ENCODE measurements at regions not wholly inside any gene's neighbourhood (a gene's known extent, or its start where the extent isn't known, plus 50 kb on each side); places are given as distances from the start of the nearest gene placed in this dataset.
"Not testable (repeated sequence)": the region's sequence is repeated elsewhere in the genome, so short reads cannot be mapped to it uniquely, and the experiment has no call there.

GRCh38 chr10:3976171-3976570 lies 191.2 kb upstream of the KLF6 start:
- DNase-seq (ENCODE audit: low spot score) (no peak), FAIRE-seq (no peak)

GRCh38 chr10:3975016-3975415 lies 190.0 kb upstream of the KLF6 start:
- DNase-seq (ENCODE audit: low spot score) (no peak), FAIRE-seq (no peak)

GRCh38 chr10:3972460-3973301 lies 187.7 kb upstream of the KLF6 start:
- FAIRE-seq = no peak
- no peak for DNase-seq (ENCODE audit: low spot score)

- DNase-seq (ENCODE audit: low spot score) = no peak
- FAIRE-seq = no peak
Measured at GRCh38 chr10:3971713-3972112, 186.7 kb upstream of the KLF6 start.

GRCh38 chr10:3969876-3970666 lies 185.1 kb upstream of the KLF6 start:
- FAIRE-seq = no peak
- no peak for DNase-seq (ENCODE audit: low spot score)

- DNase-seq (ENCODE audit: low spot score) (no peak), FAIRE-seq (no peak)
Measured at GRCh38 chr10:3968727-3969126, 183.7 kb upstream of the KLF6 start.

- FAIRE-seq = no peak
- no peak for DNase-seq (ENCODE audit: low spot score)
Measured at GRCh38 chr10:3964516-3964915, 179.5 kb upstream of the KLF6 start.

GRCh38 chr10:3963191-3963673 lies 178.2 kb upstream of the KLF6 start:
- no peak for FAIRE-seq
- DNase-seq (ENCODE audit: low spot score) = no peak

GRCh38 chr10:3961082-3961481 lies 176.1 kb upstream of the KLF6 start:
- DNase-seq (ENCODE audit: low spot score) (no peak), FAIRE-seq (no peak)

GRCh38 chr10:3960496-3960895 lies 175.5 kb upstream of the KLF6 start:
- no peak for FAIRE-seq

GRCh38 chr10:3959370-3960325 lies 174.6 kb upstream of the KLF6 start:
- no peak for DNase-seq (ENCODE audit: low spot score)

More at GRCh38 chr10:3960496-3960895, 175.5 kb upstream of the KLF6 start:
- no peak for DNase-seq (ENCODE audit: low spot score)

GRCh38 chr10:3958472-3958996 lies 173.5 kb upstream of the KLF6 start:
- DNase-seq (ENCODE audit: low spot score) = no peak
- FAIRE-seq = no peak

More at GRCh38 chr10:3959370-3960325, 174.6 kb upstream of the KLF6 start:
- no peak for FAIRE-seq

- FAIRE-seq (no peak), DNase-seq (ENCODE audit: low spot score) (no peak)
Measured at GRCh38 chr10:3955955-3956617, 171.1 kb upstream of the KLF6 start.

- no peak for FAIRE-seq
- no peak for DNase-seq (ENCODE audit: low spot score)
Measured at GRCh38 chr10:3955493-3955892, 170.5 kb upstream of the KLF6 start.

- no peak for FAIRE-seq
Measured at GRCh38 chr10:3954615-3955014, 169.6 kb upstream of the KLF6 start.

GRCh38 chr10:3954007-3954406 lies 169.0 kb upstream of the KLF6 start:
- not testable (repeated sequence) for DNase-seq (ENCODE audit: low spot score)

More at GRCh38 chr10:3954615-3955014, 169.6 kb upstream of the KLF6 start:
- no peak for DNase-seq (ENCODE audit: low spot score)

GRCh38 chr10:3951993-3952392 lies 167.0 kb upstream of the KLF6 start:
- DNase-seq (ENCODE audit: low spot score) (no peak), FAIRE-seq (no peak)

More at GRCh38 chr10:3954007-3954406, 169.0 kb upstream of the KLF6 start:
- FAIRE-seq = not testable (repeated sequence)

GRCh38 chr10:3950676-3951275 lies 165.8 kb upstream of the KLF6 start:
- DNase-seq (ENCODE audit: low spot score) (no peak), FAIRE-seq (no peak)

- DNase-seq (ENCODE audit: low spot score) = no peak
Measured at GRCh38 chr10:3949711-3950110, 164.7 kb upstream of the KLF6 start.

GRCh38 chr10:3948843-3949242 lies 163.8 kb upstream of the KLF6 start:
- DNase-seq (ENCODE audit: low spot score) (peak; percentile 48), FAIRE-seq (no peak)

More at GRCh38 chr10:3949711-3950110, 164.7 kb upstream of the KLF6 start:
- no peak for FAIRE-seq
